ENCODE measurements at regions not wholly inside any gene's neighbourhood (a gene's known extent, or its start where the extent isn't known, plus 50 kb on each side); places are given as distances from the start of the nearest gene placed in this dataset.

GRCh38 chr17:77386502-77387192, 245.9 kb downstream of the SEC14L1 start:
- no peak overlapping the region for H3K27ac ChIP-seq (ENCODE audit: low read depth, low read length)
- H3K27me3 ChIP-seq (ENCODE audit: low read length) = no peaks in the 10 kb centered on the region
- H3K9ac ChIP-seq (ENCODE audit: low read length) = no peak overlapping the region
- H3K36me3 ChIP-seq (ENCODE audit: low read length) = no peaks in the 10 kb centered on the region
- TF ChIP-seq, protein P1, sequence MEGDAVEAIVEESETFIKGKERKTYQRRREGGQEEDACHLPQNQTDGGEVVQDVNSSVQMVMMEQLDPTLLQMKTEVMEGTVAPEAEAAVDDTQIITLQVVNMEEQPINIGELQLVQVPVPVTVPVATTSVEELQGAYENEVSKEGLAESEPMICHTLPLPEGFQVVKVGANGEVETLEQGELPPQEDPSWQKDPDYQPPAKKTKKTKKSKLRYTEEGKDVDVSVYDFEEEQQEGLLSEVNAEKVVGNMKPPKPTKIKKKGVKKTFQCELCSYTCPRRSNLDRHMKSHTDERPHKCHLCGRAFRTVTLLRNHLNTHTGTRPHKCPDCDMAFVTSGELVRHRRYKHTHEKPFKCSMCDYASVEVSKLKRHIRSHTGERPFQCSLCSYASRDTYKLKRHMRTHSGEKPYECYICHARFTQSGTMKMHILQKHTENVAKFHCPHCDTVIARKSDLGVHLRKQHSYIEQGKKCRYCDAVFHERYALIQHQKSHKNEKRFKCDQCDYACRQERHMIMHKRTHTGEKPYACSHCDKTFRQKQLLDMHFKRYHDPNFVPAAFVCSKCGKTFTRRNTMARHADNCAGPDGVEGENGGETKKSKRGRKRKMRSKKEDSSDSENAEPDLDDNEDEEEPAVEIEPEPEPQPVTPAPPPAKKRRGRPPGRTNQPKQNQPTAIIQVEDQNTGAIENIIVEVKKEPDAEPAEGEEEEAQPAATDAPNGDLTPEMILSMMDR (IDR thresholded peaks at IDR 0.05; ENCODE audit: insufficient read depth, low read length, poor library complexity, severe bottlenecking) = no peak
- TF ChIP-seq EZH2phosphoT487 (conservative IDR thresholded peaks at IDR 0.05; ENCODE audit: low read length) = no peak
- H3K79me2 ChIP-seq (ENCODE audit: insufficient read depth, low read length) = no peaks in the 10 kb centered on the region
- no peaks in the 10 kb centered on the region for H3K9me3 ChIP-seq (ENCODE audit: insufficient read depth, low read length)
- H4K20me1 ChIP-seq (ENCODE audit: low read depth, low read length) = no peaks in the 10 kb centered on the region
- no peaks in the 10 kb centered on the region for H3F3A ChIP-seq (ENCODE audit: insufficient read depth)
- no peak overlapping the region for H3K4me2 ChIP-seq (ENCODE audit: low read depth, low read length, poor library complexity, severe bottlenecking)
- H3K9me2 ChIP-seq (replicated peaks; ENCODE audit: insufficient read depth, low read length) = no peaks in the 10 kb centered on the region
- no peak overlapping the region for H3K4me3 ChIP-seq (ENCODE audit: insufficient read depth, low read length, poor library complexity, severe bottlenecking)
- H2AFZ ChIP-seq (ENCODE audit: low read depth, low read length, severe bottlenecking) = no peak overlapping the region

GRCh38 chr17:77387891-77388290, 247.1 kb downstream of the SEC14L1 start:
- H4K20me1 ChIP-seq (ENCODE audit: low read depth, low read length) = no peaks in the 10 kb centered on the region
- H3K4me2 ChIP-seq (ENCODE audit: low read depth, low read length, poor library complexity, severe bottlenecking) = no peak overlapping the region
- TF ChIP-seq EZH2phosphoT487 (conservative IDR thresholded peaks at IDR 0.05; ENCODE audit: low read length) = no peak
- TF ChIP-seq, protein P1 (IDR thresholded peaks at IDR 0.05; ENCODE audit: insufficient read depth, low read length, poor library complexity, severe bottlenecking) = no peak
- no peaks in the 10 kb centered on the region for H3K27me3 ChIP-seq (ENCODE audit: low read length)
- H3K36me3 ChIP-seq (ENCODE audit: low read length) = no peaks in the 10 kb centered on the region
- H3K9ac ChIP-seq (ENCODE audit: low read length) = no peak overlapping the region
- H3K9me2 ChIP-seq (replicated peaks; ENCODE audit: insufficient read depth, low read length) = no peaks in the 10 kb centered on the region
- H3K9me3 ChIP-seq (ENCODE audit: insufficient read depth, low read length) = no peaks in the 10 kb centered on the region
- H3K4me3 ChIP-seq (ENCODE audit: insufficient read depth, low read length, poor library complexity, severe bottlenecking) = no peak overlapping the region
- no peaks in the 10 kb centered on the region for H3K79me2 ChIP-seq (ENCODE audit: insufficient read depth, low read length)
- H3F3A ChIP-seq (ENCODE audit: insufficient read depth) = no peaks in the 10 kb centered on the region
- H3K27ac ChIP-seq (ENCODE audit: low read depth, low read length) = no peak overlapping the region
- H2AFZ ChIP-seq (ENCODE audit: low read depth, low read length, severe bottlenecking) = no peak overlapping the region

DNA sequence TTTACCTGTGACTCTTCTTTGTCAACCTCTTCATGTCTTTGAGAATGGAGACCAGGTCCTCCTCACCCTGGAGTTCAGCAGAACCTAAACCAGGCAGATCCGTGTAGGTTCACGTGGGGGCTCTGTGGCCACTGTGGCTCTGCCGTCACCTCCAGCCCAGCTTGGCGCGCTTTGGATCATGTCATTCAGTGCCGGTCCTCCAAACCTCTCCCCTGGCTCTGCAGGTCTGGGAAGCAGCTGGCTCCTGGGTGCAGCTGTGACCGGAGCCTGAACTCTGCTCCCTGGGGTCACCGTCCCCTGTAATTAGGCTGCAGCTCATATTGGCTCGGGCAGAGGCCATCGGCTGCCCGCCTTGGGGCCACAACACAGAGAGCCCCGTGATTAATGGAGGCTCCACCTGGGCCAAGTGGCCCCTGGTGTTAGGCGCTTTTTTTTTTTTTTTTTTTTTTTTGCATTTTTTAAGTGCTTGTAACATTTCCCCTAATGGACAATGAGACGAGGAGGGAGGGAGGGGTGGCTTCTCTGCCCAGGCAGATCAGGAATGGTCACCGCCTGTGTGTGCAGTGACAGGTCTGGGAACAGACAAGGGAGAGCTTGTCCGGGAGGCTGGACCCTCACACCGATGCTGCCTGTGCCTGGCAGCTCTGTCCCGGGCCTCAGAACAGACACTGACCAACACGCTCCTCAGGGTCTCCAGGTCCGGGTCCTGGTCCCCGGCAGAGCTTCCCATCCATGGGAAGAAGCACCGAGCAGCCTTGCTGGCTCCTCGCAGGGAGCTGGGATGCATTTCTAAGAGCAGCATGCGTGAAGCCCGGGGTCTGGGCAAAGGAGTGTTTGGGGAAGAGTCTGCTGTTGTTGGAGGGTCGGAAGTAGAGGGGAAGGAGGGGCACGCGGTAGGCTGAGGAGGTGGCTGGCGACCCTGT, 247.9 kb downstream of the SEC14L1 start:
- H3K9ac ChIP-seq (ENCODE audit: low read length) = no peak overlapping the region
- H3K4me3 ChIP-seq (ENCODE audit: insufficient read depth, low read length, poor library complexity, severe bottlenecking) = no peak overlapping the region
- no peak overlapping the region for H3K4me2 ChIP-seq (ENCODE audit: low read depth, low read length, poor library complexity, severe bottlenecking)
- no peaks in the 10 kb centered on the region for H3K9me3 ChIP-seq (ENCODE audit: insufficient read depth, low read length)
- no peaks in the 10 kb centered on the region for H4K20me1 ChIP-seq (ENCODE audit: low read depth, low read length)
- H3K27ac ChIP-seq (ENCODE audit: low read depth, low read length) = no peak overlapping the region
- TF ChIP-seq, protein P1 (IDR thresholded peaks at IDR 0.05; ENCODE audit: insufficient read depth, low read length, poor library complexity, severe bottlenecking) = no peak
- TF ChIP-seq EZH2phosphoT487 (conservative IDR thresholded peaks at IDR 0.05; ENCODE audit: low read length) = no peak
- no peaks in the 10 kb centered on the region for H3F3A ChIP-seq (ENCODE audit: insufficient read depth)
- no peaks in the 10 kb centered on the region for H3K27me3 ChIP-seq (ENCODE audit: low read length)
- no peak overlapping the region for H2AFZ ChIP-seq (ENCODE audit: low read depth, low read length, severe bottlenecking)
- H3K36me3 ChIP-seq (ENCODE audit: low read length) = no peaks in the 10 kb centered on the region
- H3K9me2 ChIP-seq (replicated peaks; ENCODE audit: insufficient read depth, low read length) = no peaks in the 10 kb centered on the region
- no peaks in the 10 kb centered on the region for H3K79me2 ChIP-seq (ENCODE audit: insufficient read depth, low read length)
